K562 (cell line): ENCODE measurements at regions not wholly inside any gene's neighbourhood (a gene's known extent, or its start where the extent isn't known, plus 50 kb on each side); places are given as distances from the start of the nearest gene placed in this dataset.

Experiments used
- ATAC-seq: fragments of 200-7000 bp; cut with Tn5 transposase; 3 replicates; pipeline ENCODE4 v1.9.1; 2020; ENCODE audit warnings: moderate library complexity
- BruUV-seq: library from RNA; stranded (reverse); fragments of 400-500 nt; replicated peaks from 2 replicates; lab custom pipeline; 2021; lab: Mats Ljungman, UMichigan
- CTCF ChIA-PET: fragments of 300-600 bp; formaldehyde crosslinking; extraction: SDS; loops from one replicate; lab custom pipeline; 2021; ENCODE audit warnings: low intra/inter-chr PET ratio; lab: Yijun Ruan, JAX
- POLR2A ChIA-PET: fragments of 300-600, 350-650 bp; sonication (Branson Sonifier 250); formaldehyde crosslinking; extraction: SDS; loops from one replicate; lab custom pipeline; 2021; ENCODE audit warnings: antibody characterized with exemption, inconsistent platforms; lab: Yijun Ruan, JAX
- DNase-seq, 4 experiments: peaks; one replicate each; pipeline versions ENCODE4 v3.0.0 to v3.0.0-alpha.2; 2011 to 2018; ENCODE audit warnings: low spot score in 3 of 4, mixed read lengths in 3 of 4; ENCODE audit errors: extremely low read depth in 1 of 4
- FAIRE-seq: peaks from 2 replicates; lab custom pipeline; 2011; peaks lifted over from hg19 to GRCh38; lab: Jason Lieb, UNC
- H2AFZ ChIP-seq: 2 replicates; pipeline ENCODE4 v1.6.0; 2011; ENCODE audit warnings: low read depth, low read length, control low read depth, inconsistent platforms
- H3K27ac ChIP-seq: fragments of 200-600 bp; 3 replicates; pipeline ENCODE4 v1.8.0; 2011; ENCODE audit warnings: low read depth, mild to moderate bottlenecking, control low read depth, inconsistent platforms, low read length, moderate library complexity, mixed read lengths; ENCODE audit errors: extremely low read depth
- H3K27me3 ChIP-seq, 2 experiments: fragments of 300-600 bp in 1 of 2; 2 replicates in 1 of 2; 3 replicates in 1 of 2; pipeline versions ENCODE4 v1.6.0 to v1.8.0; 2011; ENCODE audit warnings: inconsistent platforms in 2 of 2, low read length in 2 of 2, mild to moderate bottlenecking in 1 of 2, mixed read lengths in 1 of 2, moderate library complexity in 1 of 2; ENCODE audit not compliant: control insufficient read depth in 2 of 2, insufficient read depth in 2 of 2
- H3K36me3 ChIP-seq: fragments of 300-600 bp; 3 replicates; pipeline ENCODE4 v1.8.0; 2011; ENCODE audit warnings: mild to moderate bottlenecking, low read length, inconsistent platforms; ENCODE audit not compliant: control insufficient read depth, insufficient read depth
- H3K4me1 ChIP-seq, 2 experiments: fragments of 200-600 bp in 1 of 2; replicated peaks in 1 of 2; 2 replicates in 1 of 2; 3 replicates in 1 of 2; pipeline versions ENCODE4 v1.5.1 to v1.8.0; 2011; ENCODE audit warnings: inconsistent platforms in 2 of 2, low read length in 2 of 2, mild to moderate bottlenecking in 1 of 2, mixed read lengths in 1 of 2, moderate library complexity in 1 of 2; ENCODE audit not compliant: control insufficient read depth in 2 of 2, insufficient read depth in 2 of 2
- H3K4me2 ChIP-seq: 2 replicates; pipeline ENCODE4 v1.6.1; 2011; ENCODE audit warnings: low read length, control low read depth, inconsistent platforms, mixed read lengths; ENCODE audit not compliant: insufficient read depth
- H3K4me3 ChIP-seq: fragments of 200-600 bp; sonication (generic), shearing (Covaris generic); 2 replicates; pipeline ENCODE4 v1.5.1; 2016; ENCODE audit warnings: control low read depth, inconsistent platforms
- H3K79me2 ChIP-seq: fragments of 200-600 bp; 3 replicates; pipeline ENCODE4 v1.8.0; 2011; ENCODE audit warnings: low read length, inconsistent platforms; ENCODE audit not compliant: control insufficient read depth, insufficient read depth
- H3K9ac ChIP-seq, 2 experiments: 2 replicates each; pipeline versions ENCODE4 v1.6.0 to v1.6.1; 2011; ENCODE audit warnings: low read depth in 2 of 2, low read length in 2 of 2, control low read depth in 1 of 2, inconsistent platforms in 1 of 2, mild to moderate bottlenecking in 1 of 2, mixed read lengths in 1 of 2; ENCODE audit not compliant: insufficient read depth in 1 of 2
- H3K9me1 ChIP-seq: one replicate; pipeline ENCODE4 v1.6.0; 2011; ENCODE audit warnings: inconsistent platforms, mild to moderate bottlenecking, low read length, moderate library complexity; ENCODE audit not compliant: control insufficient read depth, insufficient read depth
- H3K9me3 ChIP-seq: replicated peaks from 2 replicates; pipeline ENCODE4 v1.5.1; 2011; ENCODE audit warnings: low read depth, low read length, inconsistent platforms; ENCODE audit not compliant: control insufficient read depth, insufficient read depth
- H4K20me1 ChIP-seq: replicated peaks from 2 replicates; pipeline ENCODE4 v1.6.1; 2011; ENCODE audit warnings: low read length, inconsistent platforms, mixed read lengths; ENCODE audit not compliant: control insufficient read depth, insufficient read depth
- DACH1 ChIP-seq: fragments of 450-650 bp; IDR thresholded peaks from 2 replicates; pipeline ENCODE4 v1.6.1; 2018; ENCODE audit not compliant: partially characterized antibody
- ETV6 ChIP-seq, 3 experiments: fragments of 150-350 bp in 1 of 3; sonication (generic) in 1 of 3; formaldehyde crosslinking in 1 of 3; IDR thresholded peaks; 2 replicates each; pipeline versions ENCODE4 v1.6.1 to v1.8.0; 2014 to 2022; ENCODE audit warnings: borderline replicate concordance in 2 of 3, low read depth in 2 of 3, antibody characterized with exemption in 1 of 3, low read length in 1 of 3, mild to moderate bottlenecking in 1 of 3, missing genetic modification reagents in 1 of 3
- FOXA3 ChIP-seq, 2 experiments: fragments of 450-650 bp in 1 of 2; sonication (generic) in 1 of 2; formaldehyde crosslinking; IDR thresholded peaks in 1 of 2; conservative IDR thresholded peaks in 1 of 2; 2 replicates each; pipeline versions ENCODE4 v1.4.0 to v1.8.0; 2020 to 2022; ENCODE audit warnings: mild to moderate bottlenecking in 2 of 2, missing genetic modification reagents in 1 of 2
- FOXJ3 ChIP-seq: sonication (generic); formaldehyde crosslinking; IDR thresholded peaks from 2 replicates; pipeline ENCODE4 v1.4.0; 2020; ENCODE audit warnings: mild to moderate bottlenecking, missing genetic modification reagents
- HBP1 ChIP-seq: fragments of 450-650 bp; formaldehyde crosslinking; IDR thresholded peaks from 2 replicates; pipeline ENCODE4 v1.4.0; 2022; ENCODE audit warnings: missing genetic modification characterization
- MEF2A ChIP-seq: IDR thresholded peaks from 2 replicates; pipeline ENCODE4 v1.6.1; 2011; ENCODE audit warnings: low read depth, mild to moderate bottlenecking, low read length, moderate library complexity; ENCODE audit not compliant: control insufficient read depth
- PHTF2 ChIP-seq: fragments of 250-450 bp; sonication (Bioruptor Pico); IDR thresholded peaks from 2 replicates; pipeline ENCODE4 v1.5.0; 2021; ENCODE audit warnings: mild to moderate bottlenecking
- SAFB ChIP-seq: fragments of 200-400 bp; formaldehyde crosslinking; IDR thresholded peaks from 2 replicates; pipeline ENCODE4 v1.6.1; 2017; ENCODE audit warnings: low read depth, low read length, borderline replicate concordance
- SIN3B ChIP-seq: fragments of 450-650 bp; IDR thresholded peaks from 2 replicates; pipeline ENCODE4 v1.6.1; 2017; ENCODE audit warnings: low read depth, mild to moderate bottlenecking, moderate library complexity
- THAP12 ChIP-seq: fragments of 250-450 bp; sonication (Bioruptor Pico); IDR thresholded peaks from 2 replicates; pipeline ENCODE4 v1.9.0; 2021; ENCODE audit warnings: mild to moderate bottlenecking, inconsistent platforms
- ZBTB34 ChIP-seq: fragments of 250-450 bp; sonication (Bioruptor Pico); IDR thresholded peaks from 2 replicates; pipeline ENCODE4 v1.8.0; 2021; ENCODE audit warnings: mild to moderate bottlenecking, moderate library complexity
- WGBS: fragments of 100-300 bp; shearing (Covaris generic); methylation state at CpG from one replicate; pipeline ENCODE4 v1.1.6; 2016; ENCODE audit warnings: low coverage, mixed read lengths; ENCODE audit not compliant: insufficient coverage; ENCODE audit errors: missing lambda C conversion rate; 5-methylcytosine and 5-hydroxymethylcytosine counted together
- in situ Hi-C: fragments of 300-500 bp; cut with MboI; formaldehyde crosslinking; loops from 4 replicates; pipeline ENCODE4 v1.15.0; 2018; ENCODE audit warnings: inconsistent platforms, mixed read lengths
- intact Hi-C: fragments of 100-400 bp; cut with micrococcal nuclease; formaldehyde crosslinking; loops from 2 replicates; pipeline ENCODE4 v1.14.2; 2022

- WGBS = 4% methylated on average over 10 of the region's 13 CpGs
- Histone ChIP-seq H3K4me1 (peaks cover 0 to 4% of the 10 kb centered on the region in 2 experiments; a peak in 2 of 5 replicates), H2AFZ (no peak overlapping the region), H3K9ac (no peak overlapping the region), H3K9me1 (no peaks in the 10 kb centered on the region), H3K79me2 (no peaks in the 10 kb centered on the region), H3K4me2 (no peak overlapping the region), H3K27me3 (peaks cover 0 to 5% of the 10 kb centered on the region in 2 experiments; a peak in 2 of 5 replicates), H4K20me1 (no peaks in the 10 kb centered on the region), H3K36me3 (no peaks in the 10 kb centered on the region), H3K27ac (no peak overlapping the region), H3K4me3 (no peak overlapping the region), H3K9me3 (no peaks in the 10 kb centered on the region)
- TF ChIP-seq FOXJ3 (no peak), HBP1 (CRISPR knock-in tag) (no peak), ETV6 (IDR thresholded peaks at IDR 0.05; ENCODE audit: borderline replicate concordance in 1 of 2, low read depth in 2 of 2, low read length in 1 of 2) (no peak), ETV6 (CRISPR knock-in tag; IDR thresholded peaks at IDR 0.05; ENCODE audit: borderline replicate concordance) (no peak), SAFB (no peak), SIN3B (no peak), THAP12 (CRISPR knock-in tag) (no peak), FOXA3 (CRISPR knock-in tag; conservative IDR thresholded peaks at IDR 0.05 in 1 of 2, IDR thresholded peaks at IDR 0.05 in 1 of 2) (no peak), MEF2A (no peak), DACH1 (no peak), PHTF2 (no peak), ZBTB34 (no peak)
- POLR2A ChIA-PET = no interaction called here
- DNase-seq (no peak), FAIRE-seq (no peak), ATAC-seq (no peak)
- in situ Hi-C loops (loop anchor here (5.0 kb wide), 1 partner anchor 313 kb away; no protein-coding TSS in a partner anchor), intact Hi-C loops (loop anchor here (2.0 to 10.0 kb wide), 4 partner anchors 60 to 308 kb away; no protein-coding TSS in a partner anchor)
- CTCF ChIA-PET = no interaction called here
- BruUV-seq = no TSS peak
Measured at GRCh38 chr4:9704551-9705332, 76.7 kb upstream of the DRD5 start.
